Hypothalamus (tissue), 51 donors: ENCODE measurements at regions not wholly inside any gene's neighbourhood (a gene's known extent, or its start where the extent isn't known, plus 50 kb on each side); places are given as distances from the start of the nearest gene placed in this dataset.

Source experiments
- DNase-seq, 51 donors: peaks; one replicate each; lab custom pipeline; 2025; lab: John Stamatoyannopoulos, UW

DNA sequence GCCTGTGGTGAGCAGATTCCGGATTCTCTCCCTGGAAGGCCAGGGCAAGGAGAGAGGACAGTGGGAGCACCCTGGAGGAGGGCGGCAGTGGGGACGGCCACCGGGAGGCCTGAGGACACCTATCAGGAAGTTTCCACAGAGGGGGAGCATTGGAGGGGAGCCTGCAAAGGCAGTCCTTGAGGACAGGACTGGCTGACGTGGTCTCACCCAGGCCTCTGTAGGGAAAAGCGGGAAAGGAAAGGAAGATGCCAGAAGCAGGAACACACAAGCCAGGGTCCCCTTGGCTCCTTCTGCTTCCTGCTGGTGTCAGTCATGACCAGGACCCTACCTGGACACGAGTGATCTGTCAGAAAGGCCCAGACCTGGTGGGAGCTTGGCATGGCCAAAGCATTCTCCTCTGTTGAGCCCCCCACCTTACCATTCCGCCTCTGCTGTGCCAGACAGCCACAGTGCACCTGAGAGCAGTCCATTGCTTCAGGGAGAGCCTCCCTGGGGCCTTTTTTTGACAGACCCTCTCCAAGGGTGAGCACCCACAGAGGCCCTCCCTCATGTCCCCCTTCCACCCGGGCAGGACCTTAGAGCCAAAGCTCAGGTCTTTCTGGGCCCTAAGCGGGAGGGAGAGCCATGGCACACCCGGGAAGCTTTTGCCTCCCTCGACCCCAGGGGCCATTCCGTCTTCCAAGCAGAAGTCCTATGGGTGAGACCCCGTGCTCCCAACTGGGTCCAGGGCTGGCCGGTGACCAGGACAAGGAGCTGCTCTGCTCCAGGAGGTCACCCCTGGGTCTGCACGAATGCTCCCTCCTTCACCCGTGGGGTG, 333.1 kb downstream of the DYSF start:
- no peak for DNase-seq

GRCh38 chr2:71785516-71785981, 332.2 kb downstream of the DYSF start:
- DNase-seq = no peak

DNA sequence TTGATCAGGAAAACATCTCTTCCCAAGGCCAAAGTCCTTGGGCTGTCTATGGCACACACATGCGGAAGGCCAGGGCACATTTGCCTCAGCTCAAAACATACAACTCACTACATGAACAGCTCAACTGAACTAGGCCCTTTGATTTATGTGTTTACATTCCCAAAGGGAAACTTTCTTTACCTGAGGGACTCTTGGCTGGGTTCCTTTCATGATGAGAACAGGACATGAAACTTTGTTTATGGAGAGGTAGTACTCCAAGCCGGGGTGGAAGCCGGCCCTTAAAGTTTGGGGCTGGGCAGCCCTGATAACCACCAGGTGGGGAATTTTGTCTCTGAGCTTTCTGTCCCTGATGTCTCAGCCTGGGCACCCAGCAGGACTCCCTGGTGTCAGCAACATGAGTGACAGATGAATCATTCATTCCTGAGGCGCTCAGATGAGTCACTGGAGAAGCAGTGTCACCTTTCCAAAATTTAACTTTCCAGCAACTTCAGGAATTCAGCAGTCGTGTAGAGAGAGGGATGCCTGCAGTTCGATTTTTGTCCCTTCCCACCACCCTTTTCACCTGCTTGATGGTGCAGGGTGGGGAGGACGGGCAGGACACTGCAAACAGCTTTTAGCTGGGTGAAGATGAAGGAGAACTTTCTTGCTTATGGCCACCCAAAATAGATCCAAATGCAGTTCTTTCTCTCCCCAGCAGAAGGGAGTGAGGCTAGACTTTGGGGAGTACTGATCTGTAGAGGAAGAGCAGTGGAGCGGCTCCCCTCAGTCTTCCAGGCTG, 331.6 kb downstream of the DYSF start:
- no peak for DNase-seq

- no peak for DNase-seq
These were observed 330.5 kb downstream of the DYSF start for GRCh38 chr2:71783815-71784214.

DNA sequence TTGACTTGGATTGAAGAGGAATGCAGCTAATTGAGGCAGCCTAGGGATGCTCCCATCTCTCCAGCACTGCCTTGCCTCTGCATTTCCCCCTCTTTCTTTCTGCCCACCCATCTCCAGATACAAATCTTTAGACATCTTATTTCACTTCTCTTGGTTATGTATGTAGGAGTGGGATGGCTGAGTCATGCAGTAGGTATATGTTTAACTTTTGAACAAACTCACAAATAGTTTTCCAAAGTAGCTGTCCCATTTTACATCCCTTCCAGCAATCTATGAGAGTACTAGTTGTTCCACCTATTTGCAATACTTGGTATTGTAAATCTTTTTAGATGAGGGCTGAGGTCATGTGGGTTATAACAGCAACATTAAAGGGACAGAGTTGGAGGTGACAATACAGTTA, 329.9 kb downstream of the DYSF start:
- no peak for DNase-seq

DNA sequence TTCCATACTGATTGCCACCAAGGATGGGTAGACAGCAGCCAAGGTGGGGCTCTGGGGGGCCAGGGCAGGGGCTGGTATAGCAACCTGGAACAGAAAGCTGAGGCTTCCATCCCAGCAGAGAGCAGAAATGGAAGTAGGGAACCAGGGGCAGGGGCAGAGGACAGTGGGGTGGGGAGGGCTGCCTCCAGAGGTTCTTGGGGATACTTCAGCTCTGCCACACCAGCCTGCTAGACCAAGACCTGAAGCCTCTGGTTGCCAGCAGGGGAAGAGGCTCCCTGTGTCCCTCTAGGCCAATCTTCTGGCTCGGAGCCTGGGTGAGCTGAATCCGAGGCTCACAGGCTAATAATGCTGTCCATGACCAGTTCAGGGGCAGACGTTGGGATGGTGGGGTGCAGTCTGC, 329.0 kb downstream of the DYSF start:
- no peak for DNase-seq

- no peak for DNase-seq
These were observed 328.4 kb downstream of the DYSF start for GRCh38 chr2:71781695-71782228.

DNA sequence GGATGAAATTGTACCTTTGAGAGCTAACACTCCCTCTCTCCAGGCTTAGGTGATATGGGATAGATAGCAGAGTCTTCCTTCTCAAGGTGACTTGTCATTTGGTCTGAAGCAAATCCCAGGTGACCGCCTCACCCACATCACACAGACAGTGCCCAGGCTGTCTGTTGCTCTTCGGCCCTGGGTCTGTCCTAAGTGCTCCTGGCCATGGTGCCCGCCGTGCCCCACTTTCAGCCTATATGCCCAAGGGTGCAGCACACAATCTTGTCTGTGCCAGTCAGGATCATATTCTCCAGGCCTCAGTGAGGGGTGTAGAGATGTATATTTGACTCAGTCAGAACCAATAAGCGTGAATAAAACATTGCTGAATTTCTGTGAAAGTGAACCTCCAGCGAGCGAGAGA, 326.8 kb downstream of the DYSF start:
- DNase-seq = no peak

GRCh38 chr2:71779774-71780105, 326.4 kb downstream of the DYSF start:
- DNase-seq = no peak

GRCh38 chr2:71778936-71779773, 325.8 kb downstream of the DYSF start:
- no peak for DNase-seq

DNA sequence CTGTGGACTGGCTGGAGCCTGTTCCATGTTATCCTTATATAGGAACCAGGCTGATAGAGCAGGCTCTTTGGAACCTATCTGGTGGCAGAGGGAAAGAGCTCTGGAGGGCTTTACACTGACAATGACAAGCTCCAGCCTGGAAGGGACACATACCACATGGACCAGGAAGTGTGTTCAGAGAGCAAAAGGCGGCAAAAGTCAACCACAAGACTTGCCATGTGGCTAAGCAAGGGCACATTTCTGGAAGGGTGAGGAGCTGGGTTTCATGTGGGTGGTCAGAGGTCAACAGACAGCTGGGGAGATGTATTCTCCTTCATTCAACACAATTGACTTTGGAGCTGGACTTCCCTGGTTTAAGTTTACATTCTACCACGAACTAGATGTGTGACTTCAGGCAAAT, 325.2 kb downstream of the DYSF start:
- no peak for DNase-seq

DNA sequence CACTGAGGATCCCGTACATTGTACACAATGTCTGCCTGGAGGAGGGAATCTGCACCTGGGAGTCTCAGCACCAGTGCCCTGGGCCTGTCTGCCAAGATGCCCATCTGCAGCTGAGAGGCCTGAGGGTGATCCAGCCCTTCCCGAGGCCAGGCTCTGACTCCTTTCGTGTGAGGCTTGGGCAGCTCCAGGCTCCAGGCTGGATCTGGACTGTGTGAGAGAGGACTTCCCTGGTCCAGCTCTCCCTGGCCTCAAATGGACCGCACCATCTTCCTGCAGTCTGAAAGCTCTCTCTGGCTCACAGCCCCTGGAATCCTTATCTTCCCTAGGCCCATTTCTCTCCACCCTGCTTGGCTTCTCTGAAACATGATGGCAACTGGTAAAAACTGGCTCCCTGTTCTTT, 324.6 kb downstream of the DYSF start:
- DNase-seq = no peak

DNA sequence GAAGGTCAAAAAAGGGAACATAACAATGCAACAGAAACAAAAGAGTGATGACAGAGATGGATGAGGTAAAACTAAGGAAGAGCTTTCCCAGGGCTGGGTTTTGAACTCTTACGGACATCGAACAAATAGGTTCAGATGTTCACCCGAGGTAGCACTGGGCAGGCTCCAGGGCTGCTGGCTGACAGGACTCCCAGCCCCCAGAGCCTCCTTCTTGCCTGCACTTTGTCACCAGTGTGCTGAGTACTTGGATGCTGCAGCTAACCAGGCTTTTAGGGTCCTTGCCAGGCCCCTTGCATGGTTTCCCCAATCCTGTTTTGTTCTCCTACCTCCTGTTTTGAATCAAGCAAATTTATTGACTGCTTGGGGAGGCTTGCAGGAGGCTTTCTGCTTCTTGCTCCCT, 322.9 kb downstream of the DYSF start:
- DNase-seq = no peak

GRCh38 chr2:71773218-71773617, 319.9 kb downstream of the DYSF start:
- no peak for DNase-seq

- no peak for DNase-seq
These were observed 319.3 kb downstream of the DYSF start for GRCh38 chr2:71772510-71773172.

GRCh38 chr2:71767663-71768062, 314.3 kb downstream of the DYSF start:
- no peak for DNase-seq

DNA sequence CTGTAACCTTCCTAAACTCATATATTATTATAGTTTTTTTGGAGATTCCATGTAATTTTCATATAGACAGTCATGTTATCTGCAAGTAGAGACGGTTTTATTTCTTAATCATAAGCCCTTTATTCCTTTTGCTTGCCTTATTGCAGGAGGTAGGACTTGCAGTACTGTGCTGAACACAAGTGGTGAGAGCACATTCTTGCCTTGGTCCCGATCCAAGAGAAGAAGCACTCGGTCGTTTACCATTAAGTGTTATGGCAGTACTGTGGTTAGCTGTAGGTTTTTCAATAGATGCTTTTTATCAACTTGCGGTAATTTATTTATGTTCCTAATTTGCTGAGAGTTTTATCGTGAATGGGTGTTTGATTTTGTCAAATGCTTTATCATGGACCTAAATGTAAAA, 305.7 kb downstream of the DYSF start:
- no peak for DNase-seq

DNA sequence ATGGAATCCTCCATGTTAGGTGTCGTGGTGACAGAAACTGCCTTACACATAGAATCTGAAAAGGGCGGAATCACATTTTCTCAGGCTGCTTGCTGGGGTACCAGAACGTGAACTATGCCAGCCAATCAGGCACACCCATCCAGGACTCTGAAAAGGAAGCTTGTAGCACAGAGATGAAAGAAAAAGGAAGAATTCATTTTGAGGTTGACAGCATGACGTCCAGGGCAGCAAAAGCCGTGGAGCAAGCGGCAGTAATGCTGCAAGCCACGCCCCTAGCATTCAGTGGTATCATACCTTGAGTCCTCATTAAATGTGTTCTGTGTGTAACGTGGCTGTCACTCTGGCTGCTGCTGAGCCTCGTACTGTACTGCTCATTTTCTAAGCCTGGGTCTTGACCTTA, 304.0 kb downstream of the DYSF start:
- no peak for DNase-seq

DNA sequence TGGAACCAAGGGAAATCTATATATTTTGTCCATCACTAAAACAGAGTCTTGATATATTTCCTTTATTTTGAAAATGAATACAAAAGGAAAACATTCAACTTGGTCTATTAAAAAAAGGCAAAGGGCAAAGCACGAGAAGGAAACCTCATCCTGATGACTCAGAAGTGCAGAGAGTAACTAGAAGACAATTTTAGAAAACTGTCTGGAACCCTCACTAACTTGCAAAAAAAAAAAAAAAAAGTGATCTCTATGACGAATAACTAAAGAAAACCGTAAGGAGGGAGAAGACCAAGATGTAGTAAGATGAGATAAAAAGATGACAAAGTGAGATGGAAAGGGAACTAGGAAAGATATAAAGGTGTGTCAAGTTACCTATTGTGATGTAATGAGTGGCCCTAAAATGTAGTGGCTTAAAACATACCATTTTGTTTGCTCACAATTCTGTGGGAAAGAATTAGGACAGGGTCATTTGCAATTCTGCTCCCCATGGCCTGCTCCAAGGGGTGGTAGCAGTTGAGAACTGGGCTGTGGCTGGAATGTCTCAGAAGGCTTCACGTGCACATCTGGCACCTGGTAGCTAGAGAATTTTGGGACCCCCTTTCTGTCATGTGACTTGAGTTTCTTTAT, 303.0 kb downstream of the DYSF start:
- no peak for DNase-seq

DNA sequence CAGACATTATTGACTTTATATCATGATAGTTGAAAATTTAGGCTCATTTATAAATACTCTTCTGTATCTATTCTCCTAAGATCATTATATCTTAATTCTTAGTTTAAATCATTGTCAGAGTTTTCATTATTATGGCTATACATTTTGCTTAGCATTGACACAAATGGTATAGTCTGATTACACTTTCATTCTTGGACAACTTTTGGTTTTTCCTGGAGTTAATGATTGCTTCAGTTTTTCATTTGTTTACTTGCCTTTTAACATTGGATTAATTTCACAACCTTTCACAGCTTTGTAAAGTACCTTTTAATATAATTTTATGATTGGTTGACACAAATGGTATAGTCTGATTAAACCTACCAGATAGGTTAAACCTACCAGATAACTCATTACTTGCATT, 298.2 kb downstream of the DYSF start:
- no peak for DNase-seq
